Globus pallidus (tissue), 1 donor: ENCODE measurements at regions not wholly inside any gene's neighbourhood (a gene's known extent, or its start where the extent isn't known, plus 50 kb on each side); places are given as distances from the start of the nearest gene placed in this dataset.
A peak's percentile ranks its signal among the peaks of the same experiment; 100 is the strongest.
"Not testable (repeated sequence)": the region's sequence is repeated elsewhere in the genome, so short reads cannot be mapped to it uniquely, and the experiment has no call there.

ENCODE experiments used
- DNase-seq: peaks from one replicate; pipeline ENCODE4 v3.0.0-alpha.2; 2015; ENCODE audit warnings: low spot score

DNA sequence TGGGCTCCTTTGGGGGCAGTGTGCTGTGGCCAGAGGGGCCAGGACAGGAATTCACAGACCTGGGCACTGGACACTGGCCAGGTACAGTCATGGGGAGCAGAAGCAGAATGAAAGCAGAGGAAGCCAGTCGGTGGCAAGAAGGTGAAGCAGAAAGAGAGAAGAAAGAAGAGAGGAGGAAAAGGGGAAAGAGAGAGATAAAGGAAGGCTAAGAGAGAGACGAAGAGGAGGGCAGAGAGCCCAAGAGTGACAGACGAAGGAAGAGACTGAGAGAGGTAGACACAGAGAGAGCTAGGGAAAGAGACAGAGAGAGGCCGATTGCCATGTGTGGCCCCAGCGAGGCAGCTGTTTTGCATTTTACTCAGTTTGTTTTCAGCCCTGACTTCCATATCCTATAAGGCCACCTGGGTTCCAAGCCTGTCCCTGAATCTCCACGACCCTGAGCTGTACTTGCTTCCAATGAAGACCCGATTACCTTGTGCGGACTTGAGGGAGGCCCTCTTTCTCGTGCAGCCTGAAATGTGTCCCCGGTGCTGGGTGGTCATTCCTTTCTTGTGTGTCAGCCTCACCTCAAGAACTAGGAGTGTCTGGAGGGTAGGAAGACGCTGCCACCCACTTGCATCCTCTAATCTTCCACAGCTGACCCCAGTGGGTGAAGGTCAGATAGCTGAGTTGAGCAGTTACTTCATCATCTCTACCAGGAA lies 73.9 kb downstream of the LSM3 start:
- DNase-seq, result no peak

DNA sequence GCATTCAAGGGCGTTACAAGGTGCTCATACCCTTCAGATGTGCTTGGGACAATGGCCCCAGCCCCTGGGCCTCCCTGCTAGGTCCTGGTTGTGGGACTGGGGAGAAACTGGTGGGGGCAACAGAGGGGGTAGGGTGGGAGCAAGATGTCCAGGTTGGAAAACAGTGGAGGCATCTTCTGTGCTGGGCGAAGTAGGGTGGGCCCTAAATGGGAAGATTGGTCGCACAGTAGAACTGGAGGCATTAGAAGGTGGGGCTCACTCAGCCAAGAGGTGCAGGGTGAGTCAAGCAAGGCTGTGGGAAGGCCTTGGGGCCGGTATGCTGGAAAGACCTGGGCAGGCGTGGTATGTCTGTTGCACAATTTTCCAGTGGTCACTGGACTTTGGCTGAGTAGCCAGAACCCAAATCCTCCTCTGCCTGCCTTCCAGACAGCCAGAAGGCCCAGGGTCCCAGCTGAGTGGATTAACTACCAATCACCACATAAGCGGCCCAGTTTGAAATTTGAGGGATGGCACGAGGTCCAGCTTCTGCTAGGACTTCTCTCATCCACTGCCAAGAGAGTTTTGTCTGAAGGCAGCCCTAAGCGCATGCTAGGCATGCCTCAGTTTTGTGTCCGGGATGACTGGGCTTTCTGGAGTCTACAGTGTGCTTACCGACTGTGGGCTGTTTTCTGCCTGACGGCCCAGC lies 74.5 kb downstream of the LSM3 start:
- no peak for DNase-seq

- no peak for DNase-seq
Observed at GRCh38 chr3:14253707-14254382, 75.2 kb downstream of the LSM3 start.

DNA sequence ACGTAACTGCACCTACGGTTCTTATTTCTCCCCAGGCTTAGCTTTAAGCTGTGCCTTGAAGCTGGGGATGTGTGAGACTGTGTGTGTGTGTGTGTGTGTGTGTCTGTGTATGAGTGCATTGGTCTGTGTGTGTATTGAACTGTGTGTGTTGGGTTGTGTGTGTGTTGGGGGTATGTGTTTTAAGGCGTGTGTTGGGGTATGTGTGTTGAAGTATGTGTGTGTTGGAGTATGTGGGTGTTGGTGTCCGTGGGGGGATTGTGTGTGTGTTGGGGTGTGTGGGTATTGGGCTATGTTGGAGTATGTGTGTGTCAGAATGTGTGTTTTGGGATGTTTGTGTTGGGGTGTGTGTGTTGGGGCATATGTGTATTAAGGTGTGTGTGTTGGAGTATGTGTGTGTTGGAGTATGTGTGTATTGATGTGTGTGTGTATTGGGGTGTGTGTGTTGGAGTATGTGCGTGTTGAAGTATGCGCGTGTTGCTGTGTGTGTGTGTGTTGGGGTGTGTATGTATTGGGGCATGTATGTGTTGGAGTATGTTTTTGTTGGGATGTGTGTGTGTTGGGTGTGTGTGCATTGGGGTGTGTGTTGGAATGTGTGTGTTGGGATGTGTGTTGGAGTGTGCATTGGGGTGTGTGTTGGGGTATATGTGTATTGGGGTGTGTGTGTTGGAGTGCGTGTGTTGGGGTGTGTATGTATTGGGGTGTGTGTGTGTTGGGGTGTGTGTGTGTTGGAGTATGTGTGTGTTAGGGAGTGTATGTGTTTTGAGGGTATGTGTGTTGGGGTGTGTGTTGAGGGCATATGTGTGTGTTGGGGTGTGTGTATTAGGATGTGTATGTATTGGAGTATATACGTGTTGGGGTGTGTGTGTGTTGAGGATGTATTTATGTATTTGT lies 76.4 kb downstream of the LSM3 start:
- no peak for DNase-seq

DNA sequence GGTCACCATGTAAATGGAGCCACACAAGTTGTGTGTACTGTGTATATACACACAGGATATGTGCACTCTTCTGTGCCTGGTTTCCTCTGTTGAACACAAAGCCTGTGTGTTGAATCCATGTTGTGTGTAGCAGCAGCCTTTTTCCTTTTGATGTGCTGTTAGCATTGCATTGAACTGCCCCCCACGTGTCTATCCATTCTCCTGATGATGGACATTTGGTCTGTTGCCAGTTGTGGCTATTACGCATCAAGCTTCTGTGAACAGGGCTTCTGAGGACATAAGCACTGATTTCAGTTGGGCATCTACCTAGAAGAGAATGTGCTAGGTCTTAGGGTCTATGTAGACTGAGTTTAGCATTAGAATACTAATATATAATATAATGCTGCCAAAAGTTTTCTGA lies 77.4 kb downstream of the LSM3 start:
- DNase-seq, result no peak

DNA sequence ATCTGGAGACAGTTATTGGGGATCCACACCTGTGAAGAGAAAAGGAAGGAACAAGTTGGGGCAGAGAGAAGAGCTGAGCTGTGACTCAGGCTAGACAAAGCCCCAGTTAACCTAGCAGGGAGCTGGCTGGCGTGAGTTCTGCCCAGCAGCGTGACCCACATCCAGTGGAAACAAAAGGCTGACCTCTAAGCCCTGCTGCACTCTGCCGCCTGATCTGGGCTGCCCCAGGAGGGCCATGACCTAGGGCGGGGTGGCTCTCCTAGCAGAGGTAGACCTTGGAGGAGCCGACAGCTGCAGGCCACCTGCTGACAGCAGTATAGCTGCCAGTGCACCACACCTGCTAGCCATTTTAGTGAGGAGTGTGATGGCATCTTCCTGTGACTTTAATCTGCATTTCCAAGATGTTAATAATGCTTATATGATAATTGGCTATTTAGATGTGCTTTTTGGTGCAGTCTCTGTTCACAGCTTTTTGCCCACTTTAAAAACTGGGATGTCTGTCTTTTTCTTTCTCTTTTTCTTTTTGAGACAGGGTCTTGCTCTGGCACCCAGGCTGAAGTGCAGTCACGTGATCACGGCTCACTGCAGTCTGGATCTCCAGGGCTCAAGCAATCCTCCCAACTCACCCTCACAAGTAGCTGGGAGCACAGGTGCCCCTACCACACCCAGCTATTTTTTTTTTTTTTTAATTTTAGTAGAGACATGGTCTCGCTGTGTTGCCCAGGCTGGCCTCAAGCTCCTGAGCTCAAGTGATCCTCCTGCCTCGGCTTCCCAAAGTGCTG lies 78.1 kb downstream of the LSM3 start:
- peak; percentile 37 for DNase-seq

DNA sequence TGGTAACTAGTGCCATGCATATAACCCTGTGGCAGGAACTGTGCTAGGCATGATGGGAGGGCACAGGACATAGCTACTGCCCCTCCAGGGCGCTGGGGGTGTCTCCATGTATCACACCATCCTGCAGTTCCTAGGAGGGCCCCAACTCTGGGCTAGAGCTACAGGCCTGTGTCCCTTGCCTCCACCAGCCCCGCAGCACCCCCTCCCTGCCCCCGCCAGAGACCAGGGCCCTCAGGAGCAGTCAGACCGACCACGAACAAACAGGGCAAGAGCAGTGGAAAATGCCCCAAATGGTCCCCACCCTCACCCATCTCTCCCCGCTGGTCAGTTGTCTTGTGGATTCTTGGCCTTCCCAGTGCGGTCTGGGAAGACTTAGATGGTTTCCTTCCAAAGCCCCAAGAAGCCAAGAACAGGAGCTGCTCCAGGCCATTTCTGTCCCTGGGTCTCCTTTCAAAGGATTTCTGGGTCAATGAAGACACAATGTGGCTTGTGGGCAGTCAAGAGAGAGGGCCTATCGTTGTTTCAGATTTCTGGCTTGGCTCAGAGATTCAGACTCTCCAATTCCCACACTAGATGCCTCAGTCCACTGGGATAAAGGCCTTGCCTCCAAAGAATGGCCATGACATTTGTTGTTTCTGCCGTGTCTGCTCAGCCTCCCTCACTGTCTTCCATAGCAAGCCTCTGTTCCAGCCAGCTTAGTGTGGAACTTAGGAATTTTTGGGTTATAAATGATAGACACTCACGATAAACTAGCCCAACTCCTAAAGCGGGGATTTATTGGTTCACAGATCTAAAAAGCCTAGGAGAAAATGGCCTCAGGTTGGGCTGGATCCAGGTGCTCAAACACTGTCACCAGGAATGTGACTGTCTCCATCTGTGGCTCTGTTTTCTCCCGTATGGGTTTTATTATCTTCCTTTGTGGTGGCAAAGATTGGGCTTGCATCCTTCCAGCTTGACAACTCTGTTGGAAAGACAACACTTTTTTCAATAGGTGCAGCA lies 80.6 kb downstream of the LSM3 start:
- DNase-seq, result peak; percentile 37

- DNase-seq, result no peak
Observed at GRCh38 chr3:14260463-14260862, 81.8 kb downstream of the LSM3 start.

GRCh38 chr3:14261229-14261628 lies 82.6 kb downstream of the LSM3 start:
- peak; percentile 81 for DNase-seq

DNA sequence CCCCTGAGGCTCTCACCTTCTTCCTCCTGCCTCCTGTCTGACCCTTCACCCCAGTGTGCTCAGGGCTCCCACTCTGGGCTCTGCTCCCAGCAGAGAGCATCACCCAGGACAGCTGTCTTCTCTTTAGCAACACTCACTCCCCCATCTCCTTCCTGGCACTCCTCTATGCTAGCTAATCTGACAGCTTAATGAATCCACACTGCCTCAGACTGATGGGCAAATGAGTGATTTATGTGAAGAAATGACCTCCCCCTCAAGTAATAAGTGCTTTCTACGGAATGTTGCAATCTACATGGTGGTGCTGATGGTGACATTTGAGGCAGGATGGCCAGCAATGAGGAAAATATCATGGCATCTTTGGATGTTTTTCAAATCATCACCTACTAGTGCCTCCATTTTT lies 83.6 kb downstream of the LSM3 start:
- no peak for DNase-seq

GRCh38 chr3:14262867-14263266 lies 84.2 kb downstream of the LSM3 start:
- no peak for DNase-seq

- no peak for DNase-seq
Observed at GRCh38 chr3:14263317-14264005, 84.8 kb downstream of the LSM3 start.

GRCh38 chr3:14265246-14265962 lies 86.8 kb downstream of the LSM3 start:
- no peak for DNase-seq

- DNase-seq, result no peak
Observed at GRCh38 chr3:14266361-14266760, 87.7 kb downstream of the LSM3 start.

DNA sequence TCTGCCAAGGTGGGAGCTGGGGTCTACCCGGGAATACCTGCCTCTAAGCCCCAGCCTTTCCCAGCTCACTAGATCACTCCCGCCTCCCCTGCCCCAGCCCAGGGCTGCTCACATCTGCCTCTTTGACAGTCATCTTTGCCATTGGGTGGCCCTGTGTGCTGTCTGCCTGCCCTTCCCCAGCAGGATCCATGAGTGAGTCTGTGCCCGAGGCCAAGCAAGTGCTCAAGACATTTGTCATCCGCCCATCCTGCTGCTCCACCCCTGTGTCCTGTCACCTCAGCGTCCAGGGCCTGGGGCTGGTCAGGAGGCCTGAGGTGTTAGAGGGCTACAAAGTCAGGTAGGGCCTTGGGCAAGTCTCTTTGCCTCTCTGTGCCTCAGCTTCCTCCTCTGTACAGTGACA lies 89.4 kb downstream of the LSM3 start:
- DNase-seq, result no peak

GRCh38 chr3:14268897-14269296 lies 90.3 kb downstream of the LSM3 start:
- DNase-seq, result no peak

DNA sequence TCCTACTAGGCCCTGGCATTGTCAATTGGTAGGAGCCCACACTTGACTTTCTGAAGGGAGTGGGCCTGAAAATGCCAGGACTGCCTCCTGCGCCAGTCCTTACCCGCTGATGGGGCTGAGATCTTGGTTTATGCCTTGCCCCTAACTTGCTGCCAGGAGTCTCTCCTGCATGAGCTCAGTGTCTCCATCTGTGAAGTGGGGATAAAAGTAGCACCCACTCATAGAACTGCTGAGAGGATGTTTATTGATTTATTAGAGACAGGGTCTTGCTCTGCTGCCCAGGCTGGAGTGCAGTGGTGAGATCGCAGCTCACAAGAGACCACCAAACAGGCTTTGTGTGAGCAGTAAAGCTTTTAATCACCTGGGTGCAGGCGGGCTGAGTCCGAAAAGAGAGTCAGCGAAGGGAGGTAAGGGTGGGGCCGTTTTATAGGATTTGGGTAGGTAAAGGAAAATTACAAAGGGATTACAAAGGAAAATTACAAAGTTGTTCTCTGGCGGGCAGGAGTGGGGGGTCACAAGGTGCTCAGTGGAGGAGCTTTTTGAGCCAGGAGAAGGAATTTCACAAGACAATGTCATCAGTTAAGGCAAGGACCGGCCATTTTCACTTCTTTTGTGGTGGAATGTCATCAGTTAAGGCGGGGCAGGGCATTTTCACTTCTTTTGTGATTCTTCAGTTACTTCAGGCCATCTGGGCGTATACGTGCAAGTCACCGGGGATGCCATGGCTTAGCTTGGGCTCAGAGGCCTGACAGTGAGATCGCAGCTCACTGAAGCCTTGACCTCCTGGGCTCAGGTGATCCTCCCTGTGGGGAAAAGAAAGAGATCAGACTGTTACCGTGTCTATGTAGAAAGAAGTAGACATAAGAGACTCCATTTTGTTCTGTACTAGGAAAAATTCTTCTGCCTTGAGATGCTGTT lies 93.7 kb downstream of the LSM3 start:
- not testable (repeated sequence) for DNase-seq
